ENCODE measurements at regions not wholly inside any gene's neighbourhood (a gene's known extent, or its start where the extent isn't known, plus 50 kb on each side); places are given as distances from the start of the nearest gene placed in this dataset.

- Histone ChIP-seq H3K27me3 (no peaks in the 10 kb centered on the region), H3K9me3 (ENCODE audit: low read depth) (no peaks in the 10 kb centered on the region), H3K27ac (no peak overlapping the region), H3K4me3 (no peak overlapping the region), H3K36me3 (no peaks in the 10 kb centered on the region), H3K4me1 (ENCODE audit: low read depth) (no peaks in the 10 kb centered on the region)
- no peak for DNase-seq (ENCODE audit: low read depth in 1 of 2, low spot score in 1 of 2)
- TF ChIP-seq CTCF (IDR thresholded peaks at IDR 0.05; ENCODE audit: low read depth, low read length) = no peak
These were observed 373.6 kb upstream of the TRIB2 start for GRCh38 chr2:12343141-12343540.

- Histone ChIP-seq H3K9me3 (ENCODE audit: low read depth) (no peaks in the 10 kb centered on the region), H3K27me3 (no peaks in the 10 kb centered on the region), H3K36me3 (no peaks in the 10 kb centered on the region), H3K27ac (no peak overlapping the region), H3K4me1 (ENCODE audit: low read depth) (no peaks in the 10 kb centered on the region), H3K4me3 (no peak overlapping the region)
- TF ChIP-seq CTCF (IDR thresholded peaks at IDR 0.05; ENCODE audit: low read depth, low read length) = no peak
- no peak for DNase-seq (ENCODE audit: low read depth in 1 of 2, low spot score in 1 of 2)
These were observed 369.7 kb upstream of the TRIB2 start for GRCh38 chr2:12347066-12347493.

- H3K27ac ChIP-seq = no peak overlapping the region
- H3K27me3 ChIP-seq = no peaks in the 10 kb centered on the region
- no peaks in the 10 kb centered on the region for H3K36me3 ChIP-seq
- H3K4me3 ChIP-seq = no peak overlapping the region
- H3K4me1 ChIP-seq (ENCODE audit: low read depth) = no peaks in the 10 kb centered on the region
- no peak for DNase-seq (ENCODE audit: low read depth in 1 of 2, low spot score in 1 of 2)
- H3K9me3 ChIP-seq (ENCODE audit: low read depth) = no peaks in the 10 kb centered on the region
- no peak for TF ChIP-seq CTCF (IDR thresholded peaks at IDR 0.05; ENCODE audit: low read depth, low read length)
These were observed 368.5 kb upstream of the TRIB2 start for GRCh38 chr2:12348216-12348615.

- no peak for TF ChIP-seq CTCF (IDR thresholded peaks at IDR 0.05; ENCODE audit: low read depth, low read length)
- DNase-seq (ENCODE audit: low read depth in 1 of 2, low spot score in 1 of 2) = no peak
- no peaks in the 10 kb centered on the region for H3K9me3 ChIP-seq (ENCODE audit: low read depth)
- H3K4me1 ChIP-seq (ENCODE audit: low read depth) = no peaks in the 10 kb centered on the region
- H3K27ac ChIP-seq = no peak overlapping the region
- no peaks in the 10 kb centered on the region for H3K27me3 ChIP-seq
- no peaks in the 10 kb centered on the region for H3K36me3 ChIP-seq
- no peak overlapping the region for H3K4me3 ChIP-seq
These were observed 365.9 kb upstream of the TRIB2 start for GRCh38 chr2:12350821-12351220.

GRCh38 chr2:12352889-12353288 is 363.8 kb upstream of the TRIB2 start:
- no peaks in the 10 kb centered on the region for H3K9me3 ChIP-seq (ENCODE audit: low read depth)
- H3K4me1 ChIP-seq (ENCODE audit: low read depth) = no peaks in the 10 kb centered on the region
- no peaks in the 10 kb centered on the region for H3K27me3 ChIP-seq
- no peak overlapping the region for H3K4me3 ChIP-seq
- DNase-seq (ENCODE audit: low read depth in 1 of 2, low spot score in 1 of 2) = no peak
- TF ChIP-seq CTCF (IDR thresholded peaks at IDR 0.05; ENCODE audit: low read depth, low read length) = no peak
- no peak overlapping the region for H3K27ac ChIP-seq
- no peaks in the 10 kb centered on the region for H3K36me3 ChIP-seq

GRCh38 chr2:12361506-12361905 is 355.2 kb upstream of the TRIB2 start:
- H3K4me1 ChIP-seq (ENCODE audit: low read depth) = no peaks in the 10 kb centered on the region
- H3K27me3 ChIP-seq = no peaks in the 10 kb centered on the region
- no peak for TF ChIP-seq CTCF (IDR thresholded peaks at IDR 0.05; ENCODE audit: low read depth, low read length)
- no peak overlapping the region for H3K27ac ChIP-seq
- no peaks in the 10 kb centered on the region for H3K9me3 ChIP-seq (ENCODE audit: low read depth)
- no peak for DNase-seq (ENCODE audit: low read depth in 1 of 2, low spot score in 1 of 2)
- H3K36me3 ChIP-seq = no peaks in the 10 kb centered on the region
- H3K4me3 ChIP-seq = no peak overlapping the region

Measured in cardiac muscle cell (in vitro differentiated cells and primary cell).